HEK293 (cell line): ENCODE measurements at regions not wholly inside any gene's neighbourhood (a gene's known extent, or its start where the extent isn't known, plus 50 kb on each side); places are given as distances from the start of the nearest gene placed in this dataset.

Experiments
- CTCF ChIA-PET: fragments of 350-600 bp; formaldehyde crosslinking; extraction: SDS; loops from one replicate; lab custom pipeline; 2021; ENCODE audit warnings: antibody characterized with exemption; lab: Yijun Ruan, JAX
- POLR2A ChIA-PET: fragments of 300-600 bp; formaldehyde crosslinking; extraction: SDS; loops from one replicate; lab custom pipeline; 2020; ENCODE audit warnings: antibody characterized with exemption, inconsistent platforms; lab: Yijun Ruan, JAX
- H3K27ac ChIP-seq: fragments of 200-500 bp; sonication (Bioruptor generic); 2 replicates; pipeline ENCODE4 v1.5.1; 2014; ENCODE audit warnings: low read depth, low read length, control low read depth, inconsistent platforms; ENCODE audit errors: extremely low read depth
- H3K36me3 ChIP-seq, 2 experiments: fragments of 200-500 bp in 1 of 2; sonication (Bioruptor generic) in 1 of 2; 1 replicate in 1 of 2; 2 replicates in 1 of 2; pipeline ENCODE4 v1.5.1; 2014 to 2017; ENCODE audit warnings: inconsistent platforms in 2 of 2, low read length in 2 of 2; ENCODE audit not compliant: control insufficient read depth in 2 of 2, insufficient read depth in 1 of 2
- H3K4me1 ChIP-seq: fragments of 200-500 bp; sonication (Bioruptor generic); 2 replicates; pipeline ENCODE4 v1.5.1; 2014; ENCODE audit warnings: mild to moderate bottlenecking, low read length, inconsistent platforms; ENCODE audit not compliant: control insufficient read depth, insufficient read depth
- H3K4me3 ChIP-seq: 2 replicates; pipeline ENCODE4 v1.5.1; 2011; ENCODE audit warnings: low read depth, mild to moderate bottlenecking, control low read depth, low read length, moderate library complexity
- H3K9me3 ChIP-seq: fragments of 200-500 bp; sonication (Bioruptor generic); 2 replicates; pipeline ENCODE4 v1.5.1; 2014; ENCODE audit warnings: low read depth, low read length, inconsistent platforms; ENCODE audit not compliant: control insufficient read depth, insufficient read depth
- ATF2 ChIP-seq: fragments of 450-650 bp; formaldehyde crosslinking; IDR thresholded peaks from 2 replicates; pipeline ENCODE4 v1.5.1; 2016; ENCODE audit warnings: missing biosample characterization, missing genetic modification characterization, low read depth
- GFI1B ChIP-seq: fragments of 450-650 bp; formaldehyde crosslinking; IDR thresholded peaks from 2 replicates; pipeline ENCODE4 v1.5.1; 2016; ENCODE audit warnings: missing biosample characterization, missing genetic modification characterization
- MYNN ChIP-seq: fragments of 450-650 bp; formaldehyde crosslinking; IDR thresholded peaks from 2 replicates; pipeline ENCODE4 v1.5.1; 2016; ENCODE audit warnings: missing biosample characterization, missing genetic modification characterization, borderline replicate concordance
- OSR2 ChIP-seq: fragments of 450-650 bp; formaldehyde crosslinking; IDR thresholded peaks from 2 replicates; pipeline ENCODE4 v1.5.1; 2016; ENCODE audit warnings: missing biosample characterization, missing genetic modification characterization
- ZNF169 ChIP-seq: fragments of 450-650 bp; formaldehyde crosslinking; IDR thresholded peaks from 2 replicates; pipeline ENCODE4 v1.5.1; 2016; ENCODE audit warnings: missing biosample characterization, missing genetic modification characterization
- ZNF23 ChIP-seq: fragments of 450-650 bp; formaldehyde crosslinking; IDR thresholded peaks from 2 replicates; pipeline ENCODE4 v1.5.1; 2016; ENCODE audit warnings: missing biosample characterization, missing genetic modification characterization, borderline replicate concordance
- ZNF248 ChIP-seq: fragments of 450-650 bp; formaldehyde crosslinking; IDR thresholded peaks from 2 replicates; pipeline ENCODE4 v1.5.1; 2017; ENCODE audit warnings: missing biosample characterization, missing genetic modification characterization
- ZNF311 ChIP-seq: fragments of 450-650 bp; formaldehyde crosslinking; IDR thresholded peaks from 2 replicates; pipeline ENCODE4 v1.5.1; 2017; ENCODE audit warnings: missing biosample characterization, missing genetic modification characterization, borderline replicate concordance
- ZNF335 ChIP-seq: fragments of 450-650 bp; formaldehyde crosslinking; conservative IDR thresholded peaks from 2 replicates; pipeline ENCODE4 v1.5.1; 2016; ENCODE audit warnings: missing biosample characterization, missing genetic modification characterization
- ZNF398 ChIP-seq: fragments of 450-650 bp; formaldehyde crosslinking; IDR thresholded peaks from 2 replicates; pipeline ENCODE4 v1.5.1; 2017; ENCODE audit warnings: missing biosample characterization, missing genetic modification characterization
- ZNF514 ChIP-seq: fragments of 450-650 bp; formaldehyde crosslinking; IDR thresholded peaks from 2 replicates; pipeline ENCODE4 v1.5.1; 2016; ENCODE audit warnings: missing biosample characterization, missing genetic modification characterization
- ZNF548 ChIP-seq: fragments of 450-650 bp; formaldehyde crosslinking; IDR thresholded peaks from 2 replicates; pipeline ENCODE4 v1.5.1; 2016; ENCODE audit warnings: missing biosample characterization, missing genetic modification characterization
- ZNF549 ChIP-seq: fragments of 450-650 bp; IDR thresholded peaks from 2 replicates; pipeline ENCODE4 v1.5.1; 2018; ENCODE audit warnings: missing biosample characterization, missing genetic modification characterization, mild to moderate bottlenecking, inconsistent platforms, moderate library complexity
- ZNF560 ChIP-seq: fragments of 450-650 bp; formaldehyde crosslinking; IDR thresholded peaks from 2 replicates; pipeline ENCODE4 v1.5.1; 2017; ENCODE audit warnings: missing biosample characterization, missing genetic modification characterization, borderline replicate concordance
- TF ChIP-seq, protein P1 (sequence below): fragments of 450-650 bp; formaldehyde crosslinking; IDR thresholded peaks from 2 replicates; pipeline ENCODE4 v1.5.1; 2016; ENCODE audit warnings: missing biosample characterization, missing genetic modification characterization
- TF ChIP-seq, protein P2 (sequence below): fragments of 450-650 bp; formaldehyde crosslinking; conservative IDR thresholded peaks from 2 replicates; pipeline ENCODE4 v1.5.1; 2016; ENCODE audit warnings: low read depth, missing biosample characterization, missing genetic modification characterization

DNA sequence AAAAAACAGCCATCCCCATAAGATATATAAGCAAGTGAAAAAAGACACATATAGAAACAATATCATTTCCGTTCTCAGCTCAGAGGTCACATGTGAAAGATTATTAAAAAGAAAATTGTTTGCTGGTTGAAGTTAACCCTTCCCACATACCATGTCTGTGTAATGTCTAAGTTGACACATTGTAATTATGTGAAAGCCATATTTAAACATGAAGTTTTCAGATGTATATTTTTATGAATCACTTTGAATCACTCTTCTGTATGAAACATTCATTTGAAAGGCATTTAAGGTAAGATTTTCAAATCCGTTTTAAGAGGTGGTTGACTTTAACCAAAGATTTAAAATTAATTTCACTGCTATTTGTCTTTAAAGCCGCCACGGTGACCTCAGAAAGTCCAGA, 441.9 kb downstream of the RND3 start:
- ChIA-PET POLR2A (no interaction called here), CTCF (interaction anchor here (0.6 kb wide), 1 partner anchor 1980 kb away, joined by 3 read pairs; no protein-coding TSS in a partner anchor)
- H3K36me3 ChIP-seq: no peaks in the 10 kb centered on the region
- no peaks in the 10 kb centered on the region for H3K9me3 ChIP-seq
- no peak for TF ChIP-seq ZNF335 (tag by site-specific recombination)
- TF ChIP-seq ZNF169 (tag by site-specific recombination): no peak
- TF ChIP-seq ZNF548 (tag by site-specific recombination): no peak
- TF ChIP-seq GFI1B: no peak
- no peak for TF ChIP-seq OSR2 (tag by site-specific recombination)
- H3K27ac ChIP-seq: no peak overlapping the region
- H3K4me3 ChIP-seq: no peak overlapping the region
- H3K4me1 ChIP-seq: no peaks in the 10 kb centered on the region

DNA sequence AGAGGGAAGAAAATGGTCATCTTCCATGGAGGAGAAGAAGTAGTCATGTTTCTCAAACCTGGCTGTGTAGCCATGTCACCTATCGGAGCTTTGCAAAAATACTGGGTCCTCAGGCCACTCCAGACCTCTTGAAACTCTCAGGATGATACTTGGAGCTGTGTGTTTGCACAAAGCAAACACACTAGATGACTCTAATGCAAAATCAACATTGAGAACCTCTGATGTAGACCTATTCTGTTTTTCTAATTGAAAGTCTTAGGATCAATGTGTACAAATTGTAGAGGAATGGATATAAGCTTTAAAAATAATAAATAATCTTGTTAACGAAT, 444.3 kb downstream of the RND3 start:
- H3K4me3 ChIP-seq: no peak overlapping the region
- no peaks in the 10 kb centered on the region for H3K36me3 ChIP-seq
- TF ChIP-seq ZNF311 (tag by site-specific recombination): no peak
- no peak for TF ChIP-seq MYNN (tag by site-specific recombination)
- TF ChIP-seq ZNF398 (tag by site-specific recombination): no peak
- no peaks in the 10 kb centered on the region for H3K4me1 ChIP-seq
- CTCF ChIA-PET: no interaction called here
- no peaks in the 10 kb centered on the region for H3K9me3 ChIP-seq
- POLR2A ChIA-PET: interaction anchor here (0.7 kb wide), 1 partner anchor 77 kb away, joined by 7 read pairs; no protein-coding TSS in a partner anchor
- no peak overlapping the region for H3K27ac ChIP-seq

DNA sequence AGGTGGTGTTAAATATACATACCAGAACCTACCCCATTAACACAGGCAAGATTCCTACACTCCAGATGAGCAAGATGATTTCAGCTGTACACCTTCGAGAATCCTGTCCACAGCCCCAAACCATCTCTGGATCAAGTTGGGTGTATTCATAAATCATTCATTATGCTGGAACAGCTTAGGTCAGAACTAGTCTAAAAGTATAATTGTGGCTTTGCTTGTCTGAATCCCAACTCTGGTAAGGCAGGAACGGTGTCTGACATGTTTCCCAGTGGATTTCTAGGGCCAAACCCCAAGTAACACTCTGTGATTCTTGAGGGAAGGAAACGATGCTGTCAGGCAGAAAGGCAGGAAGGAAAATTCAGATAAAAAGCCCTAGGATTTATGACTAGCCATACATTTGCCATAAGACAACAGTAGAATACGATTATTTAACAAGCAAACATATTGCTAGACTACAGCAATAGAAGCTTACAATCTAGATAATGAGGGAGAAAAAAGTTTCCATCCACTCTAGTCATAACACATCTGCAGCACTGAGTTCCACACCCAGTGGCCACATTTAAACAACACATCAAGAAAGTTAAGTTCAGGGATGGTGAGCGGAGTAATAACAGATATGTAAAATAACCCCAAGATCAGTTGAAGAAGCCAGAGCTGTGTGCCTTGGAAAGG, 444.8 kb downstream of the RND3 start:
- no peaks in the 10 kb centered on the region for H3K4me1 ChIP-seq
- ChIA-PET CTCF (no interaction called here), POLR2A (interaction anchor here (0.7 kb wide), 1 partner anchor 77 kb away, joined by 7 read pairs; no protein-coding TSS in a partner anchor)
- no peak overlapping the region for H3K4me3 ChIP-seq
- no peaks in the 10 kb centered on the region for H3K9me3 ChIP-seq
- no peak overlapping the region for H3K27ac ChIP-seq
- TF ChIP-seq ZNF514 (tag by site-specific recombination): no peak
- no peak for TF ChIP-seq ZNF23 (tag by site-specific recombination)
- TF ChIP-seq, protein P1, sequence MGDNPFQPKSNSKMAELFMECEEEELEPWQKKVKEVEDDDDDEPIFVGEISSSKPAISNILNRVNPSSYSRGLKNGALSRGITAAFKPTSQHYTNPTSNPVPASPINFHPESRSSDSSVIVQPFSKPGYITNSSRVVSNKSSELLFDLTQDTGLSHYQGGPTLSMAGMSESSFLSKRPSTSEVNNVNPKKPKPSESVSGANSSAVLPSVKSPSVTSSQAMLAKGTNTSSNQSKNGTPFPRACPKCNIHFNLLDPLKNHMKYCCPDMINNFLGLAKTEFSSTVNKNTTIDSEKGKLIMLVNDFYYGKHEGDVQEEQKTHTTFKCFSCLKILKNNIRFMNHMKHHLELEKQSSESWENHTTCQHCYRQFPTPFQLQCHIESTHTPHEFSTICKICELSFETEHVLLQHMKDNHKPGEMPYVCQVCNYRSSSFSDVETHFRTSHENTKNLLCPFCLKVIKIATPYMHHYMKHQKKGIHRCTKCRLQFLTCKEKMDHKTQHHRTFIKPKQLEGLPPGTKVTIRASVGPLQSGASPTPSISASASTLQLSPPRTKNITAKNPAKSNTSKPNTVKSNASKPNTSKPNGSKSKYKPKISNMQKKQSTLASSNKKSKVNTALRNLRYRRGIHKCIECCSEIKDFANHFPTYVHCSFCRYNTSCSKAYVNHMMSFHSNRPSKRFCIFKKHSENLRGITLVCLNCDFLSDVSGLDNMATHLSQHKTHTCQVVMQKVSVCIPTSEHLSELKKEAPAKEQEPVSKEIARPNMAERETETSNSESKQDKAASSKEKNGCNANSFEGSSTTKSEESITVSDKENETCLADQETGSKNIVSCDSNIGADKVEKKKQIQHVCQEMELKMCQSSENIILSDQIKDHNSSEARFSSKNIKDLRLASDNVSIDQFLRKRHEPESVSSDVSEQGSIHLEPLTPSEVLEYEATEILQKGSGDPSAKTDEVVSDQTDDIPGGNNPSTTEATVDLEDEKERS (tag by site-specific recombination): no peak
- no peak for TF ChIP-seq ZNF560 (tag by site-specific recombination)
- TF ChIP-seq, protein P2, sequence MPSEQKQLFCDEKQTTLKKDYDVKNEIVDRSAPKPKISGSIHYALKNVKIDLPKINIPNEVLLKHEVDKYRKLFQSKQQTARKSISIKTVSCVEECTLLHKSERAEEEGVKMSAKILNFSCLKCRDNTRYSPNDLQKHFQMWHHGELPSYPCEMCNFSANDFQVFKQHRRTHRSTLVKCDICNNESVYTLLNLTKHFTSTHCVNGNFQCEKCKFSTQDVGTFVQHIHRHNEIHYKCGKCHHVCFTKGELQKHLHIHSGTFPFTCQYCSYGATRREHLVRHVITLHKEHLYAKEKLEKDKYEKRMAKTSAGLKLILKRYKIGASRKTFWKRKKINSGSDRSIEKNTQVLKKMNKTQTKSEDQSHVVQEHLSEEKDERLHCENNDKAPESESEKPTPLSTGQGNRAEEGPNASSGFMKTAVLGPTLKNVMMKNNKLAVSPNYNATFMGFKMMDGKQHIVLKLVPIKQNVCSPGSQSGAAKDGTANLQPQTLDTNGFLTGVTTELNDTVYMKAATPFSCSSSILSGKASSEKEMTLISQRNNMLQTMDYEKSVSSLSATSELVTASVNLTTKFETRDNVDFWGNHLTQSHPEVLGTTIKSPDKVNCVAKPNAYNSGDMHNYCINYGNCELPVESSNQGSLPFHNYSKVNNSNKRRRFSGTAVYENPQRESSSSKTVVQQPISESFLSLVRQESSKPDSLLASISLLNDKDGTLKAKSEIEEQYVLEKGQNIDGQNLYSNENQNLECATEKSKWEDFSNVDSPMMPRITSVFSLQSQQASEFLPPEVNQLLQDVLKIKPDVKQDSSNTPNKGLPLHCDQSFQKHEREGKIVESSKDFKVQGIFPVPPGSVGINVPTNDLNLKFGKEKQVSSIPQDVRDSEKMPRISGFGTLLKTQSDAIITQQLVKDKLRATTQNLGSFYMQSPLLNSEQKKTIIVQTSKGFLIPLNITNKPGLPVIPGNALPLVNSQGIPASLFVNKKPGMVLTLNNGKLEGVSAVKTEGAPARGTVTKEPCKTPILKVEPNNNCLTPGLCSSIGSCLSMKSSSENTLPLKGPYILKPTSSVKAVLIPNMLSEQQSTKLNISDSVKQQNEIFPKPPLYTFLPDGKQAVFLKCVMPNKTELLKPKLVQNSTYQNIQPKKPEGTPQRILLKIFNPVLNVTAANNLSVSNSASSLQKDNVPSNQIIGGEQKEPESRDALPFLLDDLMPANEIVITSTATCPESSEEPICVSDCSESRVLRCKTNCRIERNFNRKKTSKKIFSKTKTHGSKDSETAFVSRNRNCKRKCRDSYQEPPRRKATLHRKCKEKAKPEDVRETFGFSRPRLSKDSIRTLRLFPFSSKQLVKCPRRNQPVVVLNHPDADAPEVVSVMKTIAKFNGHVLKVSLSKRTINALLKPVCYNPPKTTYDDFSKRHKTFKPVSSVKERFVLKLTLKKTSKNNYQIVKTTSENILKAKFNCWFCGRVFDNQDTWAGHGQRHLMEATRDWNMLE (tag by site-specific recombination): no peak
- no peak for TF ChIP-seq ZNF549 (tag by site-specific recombination)
- no peak for TF ChIP-seq ZNF248
- TF ChIP-seq ATF2: no peak
- no peaks in the 10 kb centered on the region for H3K36me3 ChIP-seq
